HG03571 (cell line): ENCODE measurements at regions not wholly inside any gene's neighbourhood (a gene's known extent, or its start where the extent isn't known, plus 50 kb on each side); places are given as distances from the start of the nearest gene placed in this dataset.

Experiments used
- ATAC-seq: cut with Tn5 transposase; IDR thresholded peaks from one replicate; pipeline ENCODE4 v1.9.1; 2021; ENCODE audit not compliant: unreplicated experiment

DNA sequence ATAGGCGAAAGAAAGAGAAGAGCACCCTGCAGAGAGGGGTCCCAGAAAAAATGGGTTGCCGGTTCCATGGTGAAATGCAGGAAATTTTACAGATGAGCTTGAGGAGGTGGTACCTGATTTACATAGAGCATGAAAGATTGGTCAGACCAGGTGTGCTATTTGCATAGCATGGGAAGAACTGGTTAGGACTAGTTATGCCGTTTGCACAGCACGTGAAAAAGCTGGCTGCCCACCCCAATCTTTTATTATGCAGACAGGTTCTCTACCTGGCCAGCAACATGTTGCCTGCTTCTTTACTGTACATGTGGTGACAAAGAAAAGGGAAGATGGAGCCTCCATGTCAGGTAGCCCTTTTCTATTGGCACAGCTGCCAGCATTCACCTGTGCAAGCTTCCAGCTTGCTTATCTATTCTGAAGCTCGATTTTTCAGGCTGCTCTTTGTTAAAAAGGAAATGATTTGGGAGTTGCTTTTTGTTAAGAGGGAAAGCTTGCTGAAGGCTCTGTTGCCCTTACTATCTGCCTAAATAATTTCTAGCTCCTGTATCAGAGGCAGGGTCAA lies 62.9 kb upstream of the ELK3 start:
- ATAC-seq: no peak

GRCh38 chr12:96132819-96133218 lies 61.4 kb upstream of the ELK3 start:
- no peak for ATAC-seq

DNA sequence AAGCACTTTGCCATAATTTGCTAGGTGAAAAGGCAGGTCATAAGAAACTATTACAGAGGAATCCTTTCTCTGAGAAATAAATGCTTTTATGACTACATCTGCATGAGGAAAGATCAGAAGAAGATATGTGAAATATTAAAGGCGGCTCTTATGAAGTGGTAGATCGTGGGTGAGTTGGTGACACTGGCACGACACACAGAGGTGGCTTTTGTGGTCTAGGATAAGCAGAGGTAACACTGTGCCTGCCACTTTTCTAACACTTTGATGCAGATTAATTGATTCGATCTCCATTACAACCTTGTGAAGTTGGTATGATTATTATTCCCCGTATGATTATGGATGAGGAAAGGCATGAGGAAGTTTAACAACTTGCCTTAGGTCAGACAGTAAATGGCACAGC lies 60.0 kb upstream of the ELK3 start:
- no peak for ATAC-seq

- ATAC-seq: no peak
Observed at GRCh38 chr12:96136161-96136560, 58.0 kb upstream of the ELK3 start.

- no peak for ATAC-seq
Observed at GRCh38 chr12:96136725-96137378, 57.3 kb upstream of the ELK3 start.

- no peak for ATAC-seq
Observed at GRCh38 chr12:96140174-96140573, 54.0 kb upstream of the ELK3 start.

DNA sequence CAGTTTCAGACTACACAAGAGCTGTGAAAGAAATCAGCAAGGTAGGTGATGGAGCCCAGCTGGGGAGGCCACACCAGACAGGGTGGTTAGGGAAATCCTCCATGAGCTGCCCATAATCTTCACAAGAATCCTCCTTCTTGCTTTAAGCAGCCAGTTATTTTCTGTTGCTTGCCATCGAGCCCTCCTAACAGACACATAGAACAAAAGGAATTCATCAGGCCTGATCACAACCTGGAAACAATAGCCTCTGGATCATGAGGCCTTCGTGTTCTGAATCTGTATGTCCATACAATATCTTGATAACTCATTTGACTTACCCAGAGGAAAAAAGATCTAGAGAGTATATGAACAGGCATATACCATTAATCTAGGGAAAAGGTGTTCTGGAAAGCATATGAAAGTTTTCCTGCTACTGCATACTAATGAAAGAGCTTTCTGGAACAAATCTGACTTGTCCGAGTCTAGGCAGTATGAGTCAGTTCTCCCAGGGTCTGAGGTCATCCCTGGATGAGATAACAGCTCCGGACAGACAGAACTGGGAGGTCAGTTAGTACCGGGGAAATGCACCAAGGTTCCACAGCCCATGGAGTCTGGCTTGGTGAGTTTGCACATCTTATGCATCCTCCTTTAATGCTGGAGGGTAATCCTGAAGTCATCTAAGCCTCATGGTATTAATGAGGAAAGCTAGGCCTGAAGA lies 52.8 kb upstream of the ELK3 start:
- ATAC-seq: no peak

DNA sequence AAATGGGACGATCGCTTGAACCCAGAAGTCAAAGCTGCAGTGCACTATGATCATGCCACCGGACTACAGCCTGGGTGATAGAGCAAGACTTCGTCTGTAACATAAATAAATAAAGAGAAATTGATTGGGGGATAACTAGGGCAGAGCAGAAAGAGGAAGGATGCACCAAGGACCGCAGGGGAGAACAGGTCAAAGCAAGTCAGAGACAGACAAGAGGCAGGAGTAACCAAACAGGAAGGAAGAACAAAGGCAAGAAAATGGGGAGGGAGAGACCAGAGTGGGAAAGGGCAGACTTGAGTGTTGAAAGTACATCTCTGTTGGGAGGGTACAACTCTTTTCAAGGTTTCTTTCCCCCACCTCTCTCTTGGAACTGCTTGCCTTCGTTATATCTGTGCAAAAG lies 50.8 kb upstream of the ELK3 start:
- no peak for ATAC-seq

DNA sequence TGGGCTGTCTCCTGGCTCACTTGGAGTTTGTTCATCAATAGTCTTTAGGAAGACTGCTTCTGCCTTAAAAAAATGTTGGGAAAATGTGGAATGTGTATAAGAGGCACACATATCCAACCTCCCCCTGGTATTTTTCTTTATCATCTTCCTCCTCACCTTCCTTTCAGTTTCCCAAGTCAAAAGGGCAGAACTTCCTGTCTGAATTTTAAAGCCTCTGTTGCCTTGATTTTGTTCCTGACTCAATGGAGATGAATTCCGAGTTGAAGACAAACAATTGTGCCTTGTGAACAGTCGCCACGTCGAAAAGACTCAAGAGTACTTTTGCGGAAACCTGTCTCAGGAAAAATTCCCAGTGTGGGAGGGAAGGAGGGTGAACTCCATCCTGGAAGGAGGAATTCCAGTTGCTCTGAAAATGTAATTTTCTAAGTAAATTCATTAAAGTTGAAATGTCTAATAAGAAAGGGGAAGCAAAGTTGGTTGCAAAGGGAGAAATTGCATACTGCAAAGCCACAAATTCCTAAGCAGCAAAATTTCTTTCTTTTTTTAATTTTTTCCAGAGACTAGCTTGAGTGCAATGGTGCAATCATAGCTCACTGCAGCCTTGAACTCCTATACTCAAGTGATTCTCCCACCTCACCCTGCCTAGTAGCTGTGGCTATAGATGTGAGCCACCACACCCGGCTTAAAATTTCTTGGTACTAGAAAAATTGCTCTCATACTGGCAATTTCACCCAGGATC lies 50.2 kb upstream of the ELK3 start:
- ATAC-seq: no peak
